AG08395 (cell line): ENCODE measurements at regions not wholly inside any gene's neighbourhood (a gene's known extent, or its start where the extent isn't known, plus 50 kb on each side); places are given as distances from the start of the nearest gene placed in this dataset.
A peak's percentile ranks its signal among the peaks of the same experiment; 100 is the strongest.

ENCODE experiments used
- DNase-seq: peaks from one replicate; pipeline ENCODE4 v3.0.0; 2012; ENCODE audit warnings: mixed read lengths, low spot score

- DNase-seq = no peak
Measured at GRCh38 chr11:71356904-71357303, 91.3 kb downstream of the DHCR7 start.

GRCh38 chr11:71356280-71356876 lies 91.8 kb downstream of the DHCR7 start:
- no peak for DNase-seq

- DNase-seq = no peak
Measured at GRCh38 chr11:71355281-71355680, 92.9 kb downstream of the DHCR7 start.

GRCh38 chr11:71354394-71355105 lies 93.6 kb downstream of the DHCR7 start:
- DNase-seq = no peak

GRCh38 chr11:71352748-71353147 lies 95.4 kb downstream of the DHCR7 start:
- no peak for DNase-seq

GRCh38 chr11:71352226-71352625 lies 96.0 kb downstream of the DHCR7 start:
- DNase-seq = no peak

GRCh38 chr11:71349627-71350026 lies 97.2 kb upstream of the SHANK2 start:
- DNase-seq = no peak

GRCh38 chr11:71343828-71344400 lies 91.5 kb upstream of the SHANK2 start:
- DNase-seq = no peak

GRCh38 chr11:71342951-71343827 lies 90.8 kb upstream of the SHANK2 start:
- peak; percentile 44 for DNase-seq

- DNase-seq = no peak
Measured at GRCh38 chr11:71342116-71342515, 89.7 kb upstream of the SHANK2 start.

GRCh38 chr11:71341596-71341995 lies 89.2 kb upstream of the SHANK2 start:
- no peak for DNase-seq

GRCh38 chr11:71341173-71341572 lies 88.8 kb upstream of the SHANK2 start:
- no peak for DNase-seq

GRCh38 chr11:71340086-71340606 lies 87.8 kb upstream of the SHANK2 start:
- DNase-seq = no peak

GRCh38 chr11:71339396-71339881 lies 87.1 kb upstream of the SHANK2 start:
- DNase-seq = peak; percentile 21

- no peak for DNase-seq
Measured at GRCh38 chr11:71338801-71339395, 86.5 kb upstream of the SHANK2 start.

GRCh38 chr11:71336996-71337754 lies 84.8 kb upstream of the SHANK2 start:
- no peak for DNase-seq

- DNase-seq = no peak
Measured at GRCh38 chr11:71336176-71336995, 84.0 kb upstream of the SHANK2 start.

GRCh38 chr11:71335371-71335770 lies 83.0 kb upstream of the SHANK2 start:
- DNase-seq = no peak

- no peak for DNase-seq
Measured at GRCh38 chr11:71334191-71334590, 81.8 kb upstream of the SHANK2 start.

GRCh38 chr11:71333473-71333872 lies 81.1 kb upstream of the SHANK2 start:
- no peak for DNase-seq
